Activated T-helper 2 cell treated with anti-CD3 and anti-CD28 coated beads, Interferon-gamma antibody, Interleukin-2, Interleukin-4, amounts not matched to agents 10 μg/mL and 5 μg/mL and 100 μg/mL, durations not matched to agents 14 hours and 24 hours and 36 hours (primary cell): ENCODE measurements at regions not wholly inside any gene's neighbourhood (a gene's known extent, or its start where the extent isn't known, plus 50 kb on each side); places are given as distances from the start of the nearest gene placed in this dataset.
"Not testable (repeated sequence)": the region's sequence is repeated elsewhere in the genome, so short reads cannot be mapped to it uniquely, and the experiment has no call there.

ENCODE experiments used
- DNase-seq: peaks from one replicate; pipeline ENCODE4 v3.0.0; 2021; ENCODE audit warnings: low spot score
- H3K27ac Mint-ChIP-seq: one replicate; pipeline ENCODE4 v1.8.0; 2021; ENCODE audit warnings: mixed read lengths
- H3K27me3 Mint-ChIP-seq: one replicate; pipeline ENCODE4 v1.8.0; 2021; ENCODE audit warnings: low read depth, mixed read lengths
- H3K36me3 Mint-ChIP-seq: one replicate; pipeline ENCODE4 v1.8.0; 2021; ENCODE audit warnings: low read depth, mixed read lengths
- H3K4me1 Mint-ChIP-seq: one replicate; pipeline ENCODE4 v1.8.0; 2021; ENCODE audit warnings: low read depth, mixed read lengths
- H3K4me3 Mint-ChIP-seq: one replicate; pipeline ENCODE4 v1.8.0; 2021; ENCODE audit warnings: low read depth, mild to moderate bottlenecking, moderate library complexity, mixed read lengths
- H3K9me3 Mint-ChIP-seq: one replicate; pipeline ENCODE4 v1.8.0; 2021; ENCODE audit warnings: mixed read lengths
- intact Hi-C: fragments of 100-400 bp; cut with micrococcal nuclease; formaldehyde crosslinking; loops from one replicate; pipeline ENCODE4 v1.15.1; 2023

- Mint-ChIP-seq H3K4me1 (no peaks in the 10 kb centered on the region), H3K36me3 (no peaks in the 10 kb centered on the region), H3K27ac (no peak overlapping the region), H3K4me3 (no peak overlapping the region), H3K27me3 (no peaks in the 10 kb centered on the region), H3K9me3 (no peaks in the 10 kb centered on the region)
- DNase-seq = no peak
- intact Hi-C loops = no loop called here
Observed at GRCh38 chr2:107740300-107740699, 86.4 kb upstream of the RGPD4 start.

DNA sequence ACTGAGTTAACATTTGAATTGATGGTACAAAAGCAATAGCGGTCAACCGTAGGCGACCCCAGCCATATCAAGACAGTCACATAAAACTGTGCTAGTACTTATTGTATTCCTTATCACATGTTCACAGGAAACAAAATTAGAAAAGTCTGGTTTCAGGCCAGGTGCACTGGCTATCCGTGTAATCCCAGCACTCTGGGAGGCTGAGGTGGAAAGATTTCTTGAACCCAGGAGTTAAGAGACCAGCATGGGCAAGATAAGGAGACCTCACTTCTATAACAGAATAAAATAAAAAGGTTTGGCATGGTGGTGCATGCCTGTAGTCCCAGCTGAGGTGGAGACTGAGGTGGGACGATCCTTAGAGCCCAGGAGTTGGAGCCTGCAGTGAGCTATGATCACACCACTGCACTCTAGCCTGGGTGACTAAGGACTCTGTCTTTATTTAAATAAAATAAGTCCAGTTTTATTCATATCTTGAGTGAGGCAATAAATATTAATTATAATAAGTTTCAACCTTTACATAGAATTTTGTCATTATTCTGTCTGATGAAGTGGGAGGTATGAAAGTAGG, 84.1 kb upstream of the RGPD4 start:
- no peak for DNase-seq
- no peaks in the 10 kb centered on the region for H3K27me3 Mint-ChIP-seq
- intact Hi-C loops = no loop called here
- no peak overlapping the region for H3K27ac Mint-ChIP-seq
- H3K4me3 Mint-ChIP-seq = no peak overlapping the region
- H3K36me3 Mint-ChIP-seq = no peaks in the 10 kb centered on the region
- H3K4me1 Mint-ChIP-seq = no peaks in the 10 kb centered on the region
- H3K9me3 Mint-ChIP-seq = no peaks in the 10 kb centered on the region

DNA sequence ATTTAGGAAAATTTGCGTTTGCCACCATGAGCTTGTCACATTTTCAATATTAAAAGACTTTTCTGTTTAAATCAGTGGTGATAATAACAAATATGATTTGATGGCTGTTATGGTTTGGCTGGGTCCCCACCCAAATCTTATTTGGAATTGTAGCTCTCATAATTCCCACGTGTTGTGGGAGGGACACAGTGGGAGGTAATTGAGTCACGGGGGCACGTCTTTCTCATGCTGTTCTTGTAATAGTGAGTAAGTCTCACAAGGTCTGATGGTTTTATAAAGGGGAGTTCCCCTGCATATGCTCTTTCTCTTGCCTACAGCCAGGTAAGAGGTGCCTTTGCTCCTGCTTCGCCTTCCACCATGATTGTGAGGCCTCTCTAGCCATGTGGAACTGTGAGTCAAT, 83.4 kb upstream of the RGPD4 start:
- no peaks in the 10 kb centered on the region for H3K27me3 Mint-ChIP-seq
- intact Hi-C loops = no loop called here
- H3K9me3 Mint-ChIP-seq = no peaks in the 10 kb centered on the region
- H3K4me1 Mint-ChIP-seq = no peaks in the 10 kb centered on the region
- H3K36me3 Mint-ChIP-seq = no peaks in the 10 kb centered on the region
- H3K4me3 Mint-ChIP-seq = no peak overlapping the region
- no peak for DNase-seq
- no peak overlapping the region for H3K27ac Mint-ChIP-seq

DNA sequence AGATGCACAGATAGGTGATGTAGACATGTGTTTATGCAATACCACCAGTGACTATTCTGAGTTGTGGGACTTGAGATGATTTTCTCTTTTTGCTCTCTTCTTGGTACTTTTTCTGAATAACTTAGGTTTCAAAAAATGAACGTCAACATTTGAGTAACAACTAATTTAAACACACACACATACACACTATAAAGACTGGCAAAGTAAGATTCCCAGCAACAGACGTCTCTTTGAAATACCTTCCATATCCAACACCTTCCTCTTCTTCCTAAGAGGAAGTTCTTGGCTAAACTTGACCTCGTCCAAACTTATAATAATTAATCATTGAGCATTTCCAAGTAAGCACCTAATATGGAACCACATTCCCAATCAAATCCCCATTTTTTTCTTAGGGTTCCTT, 81.6 kb upstream of the RGPD4 start:
- no peak for DNase-seq
- H3K36me3 Mint-ChIP-seq = no peaks in the 10 kb centered on the region
- intact Hi-C loops = no loop called here
- no peak overlapping the region for H3K27ac Mint-ChIP-seq
- H3K4me1 Mint-ChIP-seq = no peaks in the 10 kb centered on the region
- H3K9me3 Mint-ChIP-seq = peaks cover 4% of the 10 kb centered on the region
- no peak overlapping the region for H3K4me3 Mint-ChIP-seq
- H3K27me3 Mint-ChIP-seq = no peaks in the 10 kb centered on the region

GRCh38 chr2:107746552-107747198, 80.0 kb upstream of the RGPD4 start:
- intact Hi-C loops, H3K27me3 Mint-ChIP-seq, H3K4me3 Mint-ChIP-seq, H3K9me3 Mint-ChIP-seq, DNase-seq, H3K36me3 Mint-ChIP-seq, H3K27ac Mint-ChIP-seq, H3K4me1 Mint-ChIP-seq: not testable (repeated sequence)

GRCh38 chr2:107747199-107747963, 79.3 kb upstream of the RGPD4 start:
- H3K4me3 Mint-ChIP-seq, H3K27me3 Mint-ChIP-seq, H3K27ac Mint-ChIP-seq, DNase-seq, intact Hi-C loops, H3K36me3 Mint-ChIP-seq, H3K4me1 Mint-ChIP-seq: not testable (repeated sequence)
- H3K9me3 Mint-ChIP-seq = peaks cover 13% of the 10 kb centered on the region

DNA sequence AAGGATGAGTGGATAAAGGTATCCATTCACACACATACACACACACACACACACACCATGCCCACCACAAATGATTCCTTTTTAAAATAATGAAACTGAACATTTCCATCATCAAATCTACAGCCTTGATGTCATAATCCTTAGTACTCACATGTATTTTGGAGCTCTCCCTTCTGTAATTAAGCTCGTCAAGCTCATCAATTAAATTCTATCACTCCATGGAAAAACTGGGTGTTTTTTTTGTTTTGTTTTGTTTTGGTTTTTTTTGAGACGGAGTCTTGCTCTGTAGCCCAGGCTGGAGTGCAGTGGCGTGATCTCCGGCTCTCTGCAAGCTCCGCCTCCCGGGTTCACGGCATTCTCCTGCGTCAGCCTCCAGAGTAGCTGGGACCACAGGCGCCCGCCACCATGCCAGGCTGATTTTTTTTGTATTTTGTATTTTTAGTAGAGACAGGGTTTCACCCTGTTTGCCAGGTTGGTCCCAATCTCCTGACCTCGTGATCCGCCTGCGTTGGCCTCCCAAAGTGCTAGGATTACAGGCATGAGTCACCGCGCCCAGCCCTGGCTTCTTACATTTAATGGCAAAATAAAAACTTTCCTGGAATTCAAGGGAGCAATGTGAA, 78.6 kb upstream of the RGPD4 start:
- Mint-ChIP-seq H3K27me3 (no peaks in the 10 kb centered on the region), H3K36me3 (no peaks in the 10 kb centered on the region), H3K27ac (no peak overlapping the region), H3K4me3 (no peak overlapping the region), H3K4me1 (no peaks in the 10 kb centered on the region), H3K9me3 (peaks cover 13% of the 10 kb centered on the region)
- intact Hi-C loops = no loop called here
- DNase-seq = no peak

DNA sequence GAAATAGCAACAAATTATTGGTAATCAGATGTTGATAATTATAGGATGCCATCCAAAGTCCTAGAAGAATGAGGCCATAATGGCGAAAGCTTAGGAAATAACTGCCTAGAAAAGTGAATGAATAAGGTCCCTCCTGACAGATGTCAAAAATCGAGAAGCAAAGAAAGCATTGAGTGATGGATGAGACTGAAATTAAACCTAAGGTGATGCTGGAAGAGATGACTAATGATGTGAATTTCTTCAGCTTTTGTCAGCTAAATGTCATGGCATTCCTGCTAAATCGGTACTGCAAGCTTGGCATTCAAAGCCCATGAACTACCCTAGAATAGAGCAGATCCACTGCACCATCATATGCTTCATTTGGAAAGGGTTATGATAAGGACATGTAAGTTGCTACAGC, 74.8 kb upstream of the RGPD4 start:
- Mint-ChIP-seq H3K4me1 (no peaks in the 10 kb centered on the region), H3K4me3 (no peak overlapping the region), H3K9me3 (peaks cover 20% of the 10 kb centered on the region), H3K27me3 (no peaks in the 10 kb centered on the region), H3K27ac (no peak overlapping the region), H3K36me3 (no peaks in the 10 kb centered on the region)
- intact Hi-C loops = no loop called here
- no peak for DNase-seq

- H3K4me1 Mint-ChIP-seq, H3K27me3 Mint-ChIP-seq, H3K36me3 Mint-ChIP-seq, H3K4me3 Mint-ChIP-seq, intact Hi-C loops, DNase-seq, H3K27ac Mint-ChIP-seq: not testable (repeated sequence)
- H3K9me3 Mint-ChIP-seq = peaks cover 24% of the 10 kb centered on the region
Observed at GRCh38 chr2:107753806-107754205, 72.9 kb upstream of the RGPD4 start.

GRCh38 chr2:107757223-107757622, 69.5 kb upstream of the RGPD4 start:
- no peaks in the 10 kb centered on the region for H3K4me1 Mint-ChIP-seq
- H3K36me3 Mint-ChIP-seq = no peaks in the 10 kb centered on the region
- intact Hi-C loops = no loop called here
- no peak for DNase-seq
- H3K27ac Mint-ChIP-seq = no peak overlapping the region
- H3K9me3 Mint-ChIP-seq = peaks cover 12% of the 10 kb centered on the region
- H3K4me3 Mint-ChIP-seq = no peak overlapping the region
- no peaks in the 10 kb centered on the region for H3K27me3 Mint-ChIP-seq

DNA sequence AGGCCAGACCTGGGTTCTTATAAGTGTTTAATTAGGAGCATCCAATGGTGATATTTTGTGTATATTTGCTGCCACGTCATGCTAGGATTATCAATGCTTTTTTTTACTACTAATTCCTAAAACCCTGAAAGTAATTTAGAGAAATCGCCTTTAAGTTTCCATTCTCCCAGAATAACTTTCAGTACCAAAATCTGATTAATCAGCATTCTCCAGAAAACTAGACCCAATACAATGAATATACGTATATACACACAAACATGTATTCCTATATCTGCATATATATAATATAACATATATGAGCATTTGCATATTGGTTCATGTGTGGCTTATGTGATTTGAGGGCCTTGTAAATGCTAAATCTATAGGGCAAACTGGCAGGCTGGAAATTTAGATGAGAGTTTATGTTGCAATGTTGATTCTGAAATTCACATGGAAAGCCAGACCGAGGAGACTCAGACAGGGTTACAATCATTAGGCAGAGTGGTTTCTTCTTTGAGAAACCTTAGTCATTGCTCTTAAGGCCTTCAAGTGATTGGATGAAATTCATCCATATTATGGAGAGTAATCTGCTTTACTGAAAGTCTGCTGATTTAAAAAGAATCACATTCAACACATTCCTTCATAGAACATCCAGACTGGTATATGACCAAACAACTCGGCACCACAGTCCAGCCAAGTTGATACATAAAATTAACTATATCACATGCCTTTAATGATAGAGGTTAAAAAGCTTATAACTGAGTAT, 65.9 kb upstream of the RGPD4 start:
- Mint-ChIP-seq H3K4me1 (no peaks in the 10 kb centered on the region), H3K36me3 (no peaks in the 10 kb centered on the region), H3K9me3 (peaks cover 8% of the 10 kb centered on the region), H3K27ac (no peak overlapping the region), H3K4me3 (no peak overlapping the region), H3K27me3 (no peaks in the 10 kb centered on the region)
- intact Hi-C loops = no loop called here
- no peak for DNase-seq

DNA sequence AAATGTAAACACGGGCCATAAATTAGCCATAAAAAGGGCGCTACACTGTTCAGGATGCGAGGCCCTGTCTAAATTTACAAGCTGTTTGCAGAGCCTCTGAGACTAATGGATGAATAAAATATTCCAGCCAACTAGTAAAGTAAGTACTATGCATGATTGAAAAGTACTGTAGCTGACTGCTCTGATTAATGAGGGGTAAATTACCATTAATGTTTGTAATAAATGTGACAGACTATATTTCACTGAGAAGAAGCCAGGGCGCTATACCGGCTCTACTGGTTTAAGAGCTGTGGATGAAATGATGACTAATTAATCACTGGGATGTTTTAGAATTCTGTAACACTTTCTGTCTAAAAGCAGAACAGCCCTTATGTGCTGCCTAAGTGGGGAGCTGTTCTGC, 54.3 kb upstream of the RGPD4 start:
- Mint-ChIP-seq H3K4me3 (no peak overlapping the region), H3K36me3 (no peaks in the 10 kb centered on the region), H3K9me3 (no peaks in the 10 kb centered on the region), H3K27me3 (no peaks in the 10 kb centered on the region), H3K27ac (no peak overlapping the region), H3K4me1 (no peaks in the 10 kb centered on the region)
- intact Hi-C loops = no loop called here
- DNase-seq = no peak
